NCI-H2081 (cell line): ENCODE measurements at regions not wholly inside any gene's neighbourhood (a gene's known extent, or its start where the extent isn't known, plus 50 kb on each side); places are given as distances from the start of the nearest gene placed in this dataset.

Experiments used
- DNase-seq, 2 experiments: peaks; one replicate each; lab custom pipeline; 2025; lab: John Stamatoyannopoulos, UW

DNA sequence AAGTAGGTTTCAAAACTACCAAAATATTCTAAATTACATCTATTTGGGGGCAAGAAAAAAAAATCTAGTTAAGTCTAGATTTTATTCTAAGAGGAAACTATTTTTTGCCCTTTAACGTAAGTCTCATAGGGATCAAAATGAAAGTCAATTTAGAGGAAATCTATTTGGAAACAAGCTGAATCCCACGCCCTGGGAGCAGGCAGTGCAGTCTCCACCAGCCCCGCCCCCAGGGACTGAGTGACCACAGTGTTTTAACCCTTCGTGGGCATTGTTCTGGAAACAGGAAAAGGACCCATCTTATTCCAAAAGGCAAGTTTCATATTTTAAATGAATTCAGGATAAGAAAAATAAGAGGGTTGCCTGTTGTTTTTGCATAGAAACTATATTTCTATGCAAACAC is 209.7 kb downstream of the SPRY2 start:
- no peak for DNase-seq

DNA sequence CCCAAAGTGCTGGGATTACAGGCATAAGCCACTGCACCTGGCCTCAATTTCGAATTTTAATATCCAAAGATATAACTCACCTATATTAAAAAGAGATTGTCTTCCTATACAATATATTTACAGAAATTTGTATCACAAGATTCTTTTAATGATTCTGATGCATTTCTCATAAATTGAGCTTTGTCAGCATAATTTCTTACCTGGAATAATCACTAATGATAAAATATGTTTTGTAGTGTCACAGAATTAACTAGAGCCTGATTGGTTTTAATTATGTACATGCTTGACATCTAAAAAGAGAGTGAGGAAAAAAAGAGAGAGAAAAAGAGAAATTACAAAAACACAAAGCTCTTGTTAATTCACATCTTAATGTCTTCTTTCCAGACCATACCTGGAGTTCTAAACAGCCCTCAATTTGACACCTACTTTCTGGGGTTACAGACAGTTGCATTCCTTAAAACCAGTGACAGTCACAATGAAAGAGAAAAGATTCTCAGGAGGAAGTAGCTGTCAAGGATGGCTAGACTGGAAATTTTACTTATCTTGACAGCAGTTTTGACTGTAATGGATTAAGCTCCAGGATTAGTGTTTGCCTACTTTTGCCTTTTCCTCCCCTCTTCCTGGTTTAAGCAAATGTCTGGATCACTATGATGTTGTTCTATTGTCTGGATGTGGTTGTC is 214.4 kb downstream of the SPRY2 start:
- DNase-seq: no peak

DNA sequence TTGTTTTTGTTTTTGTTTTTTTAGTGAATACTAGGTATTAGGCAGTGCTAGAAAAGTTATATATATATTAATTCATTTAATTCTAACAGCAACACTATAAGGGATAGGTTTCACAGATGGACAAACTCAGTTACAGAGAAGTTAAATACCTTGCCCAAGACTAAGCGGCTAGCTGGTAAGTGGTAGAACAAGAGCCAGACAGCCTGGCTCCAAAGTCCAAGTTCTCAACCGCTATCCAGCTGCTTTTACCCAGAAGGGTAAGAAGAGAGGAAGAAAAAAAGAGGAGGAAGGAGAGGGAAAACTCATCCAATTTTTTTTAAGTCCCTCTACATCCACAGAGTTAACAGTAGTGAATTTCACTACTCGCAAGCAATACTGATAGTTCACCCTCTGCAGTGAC is 217.0 kb downstream of the SPRY2 start:
- no peak for DNase-seq

DNA sequence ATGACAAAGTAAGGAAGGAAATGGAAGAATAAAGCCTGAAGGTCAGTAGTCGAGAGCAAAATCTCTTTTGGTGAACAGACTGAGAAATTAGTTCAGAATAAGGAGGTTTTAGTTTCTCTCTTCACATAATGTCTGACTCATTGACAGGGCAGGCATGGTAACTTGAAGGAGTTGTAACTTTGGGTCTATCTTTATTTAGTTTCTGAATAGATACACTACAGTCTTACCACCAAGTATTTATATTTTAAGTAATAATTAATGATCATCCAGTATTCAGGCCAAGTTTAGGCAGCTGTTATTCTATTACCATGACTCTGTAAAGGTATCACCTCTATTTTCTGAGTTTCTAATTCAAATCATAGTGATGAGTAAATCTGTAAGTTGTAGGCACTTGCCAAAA is 219.9 kb downstream of the SPRY2 start:
- no peak for DNase-seq

DNA sequence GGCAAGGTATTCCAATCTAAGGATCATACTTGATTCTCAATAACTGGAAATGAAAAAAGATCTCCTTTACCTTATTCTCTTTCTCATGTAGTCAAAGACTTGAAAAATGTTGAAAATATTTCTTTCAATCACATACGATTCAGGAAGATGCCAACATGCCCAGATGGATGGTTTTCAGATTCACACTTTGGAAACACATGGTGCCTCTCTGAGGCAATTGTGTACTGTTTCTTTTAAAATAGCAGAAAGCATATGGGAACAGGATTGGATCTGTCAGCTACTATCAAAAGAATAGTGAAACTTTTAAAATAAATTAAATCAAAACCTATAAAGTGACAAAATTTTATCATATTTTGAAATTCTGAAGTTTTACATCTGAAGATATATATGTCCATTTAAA is 222.4 kb downstream of the SPRY2 start:
- no peak for DNase-seq

DNA sequence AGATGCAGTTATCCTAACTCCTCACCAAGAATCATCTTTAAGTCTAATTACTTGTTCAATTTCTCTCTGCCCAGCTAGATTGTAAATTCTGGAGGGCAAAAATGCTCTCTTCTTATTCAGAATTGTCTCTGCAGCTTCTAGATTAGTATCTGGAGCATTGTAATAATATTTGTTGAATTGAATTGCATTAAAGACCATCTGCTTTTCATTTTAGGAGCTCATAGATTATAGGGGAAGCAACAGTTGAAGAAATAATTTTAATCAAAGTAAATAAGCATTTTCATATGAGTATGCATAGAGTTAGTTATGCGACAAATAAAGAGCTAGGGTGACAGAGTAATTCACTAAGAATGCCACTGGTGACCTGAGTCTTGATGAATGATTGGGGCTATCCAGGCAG is 222.8 kb downstream of the SPRY2 start:
- no peak for DNase-seq

DNA sequence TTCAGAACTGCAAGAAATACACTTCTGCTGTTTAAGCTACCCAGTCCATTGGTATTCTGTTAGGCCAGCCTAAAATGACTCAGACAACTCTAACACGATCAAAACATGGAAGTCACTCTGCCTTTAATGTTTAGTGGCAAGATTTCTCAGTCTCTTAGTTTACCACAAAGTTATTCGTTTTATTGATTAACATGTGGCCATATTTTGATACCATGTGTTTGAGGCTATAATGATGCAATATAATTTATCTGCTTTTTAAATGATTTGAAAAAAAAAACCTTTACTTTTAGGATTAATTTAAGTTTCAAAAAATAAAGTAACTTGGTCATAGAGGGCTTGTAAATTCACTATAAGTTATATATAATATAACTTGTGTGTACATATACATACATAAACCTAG is 223.4 kb downstream of the SPRY2 start:
- DNase-seq: no peak

DNA sequence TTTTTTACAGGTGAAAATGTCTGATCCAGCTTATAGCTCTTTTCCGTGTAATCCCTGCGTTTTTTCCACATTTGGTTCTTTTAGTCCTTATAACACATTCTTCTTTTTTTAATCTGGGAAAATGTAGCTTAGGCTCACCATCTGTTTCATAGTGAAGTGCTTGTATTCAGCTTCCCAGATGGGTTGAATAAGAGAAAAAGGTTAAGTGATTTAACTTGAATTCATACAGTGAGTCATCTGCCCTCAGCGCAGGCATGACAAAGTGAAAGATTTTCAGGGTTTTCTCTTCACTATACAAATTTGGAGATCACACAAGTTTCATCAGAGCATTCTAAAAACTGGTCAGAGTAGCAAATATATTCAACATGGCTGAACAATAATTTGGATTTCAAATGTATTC is 224.8 kb downstream of the SPRY2 start:
- no peak for DNase-seq

DNA sequence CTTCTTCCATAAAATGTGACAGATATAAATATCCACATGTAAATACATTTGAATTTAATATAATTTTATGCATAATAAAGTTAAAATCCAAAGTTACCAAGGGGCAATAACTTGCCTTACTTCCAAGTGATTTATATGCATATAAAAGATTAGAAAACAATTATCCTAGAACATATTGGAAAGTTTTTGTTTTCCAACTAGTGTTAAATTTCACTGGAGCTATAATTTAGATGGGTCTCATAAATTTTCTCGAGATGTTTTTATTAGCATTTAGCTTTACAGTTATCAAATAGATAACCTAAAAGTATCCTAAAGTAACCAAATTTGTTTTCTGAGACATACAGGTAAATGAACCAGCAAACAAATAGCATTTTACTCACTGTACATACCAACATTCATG is 225.3 kb downstream of the SPRY2 start:
- no peak for DNase-seq

DNA sequence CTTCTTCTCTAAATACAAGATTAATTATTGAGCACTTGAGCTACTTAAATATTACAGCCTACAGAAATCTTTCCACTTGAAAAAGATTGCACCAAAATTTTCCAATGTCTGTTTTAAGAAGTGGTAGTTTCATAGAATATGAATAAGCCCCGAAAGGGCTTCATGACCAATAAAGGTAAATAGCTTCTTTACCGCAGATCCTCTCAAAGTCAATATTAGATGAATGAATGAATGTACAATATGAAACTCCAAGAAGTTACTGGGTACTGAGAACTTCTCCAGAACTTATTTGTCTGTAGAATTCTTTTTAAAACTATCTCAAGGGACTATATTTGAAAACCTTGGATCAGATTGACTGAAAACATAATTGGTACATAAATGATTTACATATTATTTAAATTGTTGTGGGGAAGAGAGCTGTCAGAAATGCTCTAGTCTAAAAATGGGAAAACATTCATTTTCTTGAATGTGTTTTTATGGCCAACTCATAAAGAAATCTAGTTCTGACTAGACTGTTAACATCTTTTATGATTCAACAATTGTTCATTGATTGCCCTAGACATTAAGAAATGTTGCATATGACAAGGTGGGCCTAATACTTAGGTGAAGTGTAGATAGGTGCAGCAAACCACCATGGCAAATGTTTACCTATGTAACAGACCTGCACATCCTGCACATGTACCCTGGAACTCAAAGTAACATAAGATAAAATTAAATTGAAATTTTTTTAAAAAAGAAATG is 227.0 kb downstream of the SPRY2 start:
- no peak for DNase-seq

DNA sequence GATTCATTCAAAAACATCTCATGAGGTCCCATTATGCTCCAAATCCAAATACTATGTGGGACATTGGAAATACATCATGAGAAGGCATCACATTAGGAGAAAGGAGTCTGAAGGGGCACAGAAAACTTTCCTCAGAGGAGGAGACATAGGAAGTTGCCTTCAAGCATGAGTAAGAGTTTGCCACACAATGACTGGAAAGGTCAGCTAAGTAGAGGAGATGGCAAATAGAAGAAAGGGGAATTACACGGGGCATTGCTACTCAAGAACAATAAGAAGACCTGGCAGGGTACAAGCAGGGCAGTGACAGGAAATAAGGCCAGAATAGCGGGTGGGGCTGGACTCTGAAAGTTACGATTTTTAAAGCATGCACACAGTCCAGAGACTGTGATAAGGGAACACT is 231.6 kb downstream of the SPRY2 start:
- no peak for DNase-seq

DNA sequence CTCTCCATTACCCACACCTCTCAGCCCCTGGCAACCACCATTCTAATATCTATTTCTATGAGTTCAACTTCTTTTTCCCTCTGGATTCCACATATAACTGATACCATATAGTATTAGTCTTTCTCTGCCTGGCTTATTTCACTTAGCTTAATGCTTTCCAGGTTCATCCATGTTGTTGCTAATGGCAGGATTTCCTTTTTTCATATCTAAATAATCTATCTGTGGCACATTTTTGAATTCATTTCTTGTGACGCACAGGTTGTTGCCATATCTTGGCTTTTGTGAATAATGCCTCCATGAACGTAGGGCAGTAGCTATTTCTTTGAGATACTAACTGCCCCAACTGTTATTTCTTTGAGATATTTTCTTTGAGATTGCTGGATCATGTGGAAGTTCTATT is 235.6 kb downstream of the SPRY2 start:
- no peak for DNase-seq

DNA sequence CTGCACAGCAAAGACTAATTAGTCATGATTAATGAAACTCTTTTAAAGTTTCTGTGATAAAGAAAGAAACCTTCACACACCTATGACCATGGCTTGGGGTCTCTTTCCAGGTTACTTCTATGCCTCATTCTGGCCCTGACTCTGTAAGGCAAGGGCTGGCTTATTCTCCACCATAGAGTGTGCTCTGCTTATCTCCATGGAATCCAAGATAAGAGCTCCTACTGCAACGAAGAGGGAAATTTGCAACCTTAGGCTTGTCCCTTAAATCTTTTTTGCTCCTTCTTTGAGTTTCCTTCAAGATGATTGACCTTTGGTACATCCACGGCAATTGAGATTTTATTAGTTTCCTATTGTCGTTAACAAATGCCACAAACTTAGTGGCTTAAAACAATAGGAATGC is 239.9 kb downstream of the SPRY2 start:
- no peak for DNase-seq

DNA sequence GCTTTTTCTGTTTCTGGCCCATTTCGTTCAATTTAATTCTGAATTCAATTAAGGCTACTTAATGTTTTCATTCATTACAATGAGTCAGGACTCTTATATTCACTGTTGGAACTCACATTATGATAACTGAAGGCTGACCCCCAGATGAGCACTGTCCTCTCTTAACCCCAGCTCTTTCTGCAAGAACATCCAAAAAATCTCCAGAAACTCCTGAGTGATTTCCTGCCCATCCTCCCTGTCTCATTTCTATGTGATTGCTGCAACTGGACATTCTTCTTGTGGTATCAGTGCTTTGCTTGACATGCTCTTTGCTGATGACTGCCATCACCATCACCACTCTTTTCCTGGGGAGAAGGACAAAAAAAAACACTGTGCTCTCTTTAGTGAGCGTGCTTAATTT is 240.3 kb downstream of the SPRY2 start:
- DNase-seq: no peak

DNA sequence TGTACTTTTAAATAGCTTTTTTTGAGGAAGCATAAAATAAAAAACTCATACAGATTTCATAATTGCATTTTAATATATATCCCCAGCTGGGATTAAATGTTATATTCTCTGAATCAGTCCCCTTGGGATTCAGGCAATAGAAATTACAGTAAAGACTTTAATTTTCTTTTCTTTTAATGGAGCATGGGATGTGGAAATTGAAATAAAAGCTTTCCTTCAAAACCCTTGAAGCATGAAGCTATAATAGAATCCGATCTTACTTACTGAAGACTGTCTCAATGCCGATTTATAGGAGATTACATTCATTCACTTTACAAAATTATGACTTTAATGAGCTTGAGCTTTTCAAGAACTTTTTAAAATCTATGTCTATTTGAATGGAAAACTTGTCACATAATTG is 243.4 kb downstream of the SPRY2 start:
- no peak for DNase-seq

DNA sequence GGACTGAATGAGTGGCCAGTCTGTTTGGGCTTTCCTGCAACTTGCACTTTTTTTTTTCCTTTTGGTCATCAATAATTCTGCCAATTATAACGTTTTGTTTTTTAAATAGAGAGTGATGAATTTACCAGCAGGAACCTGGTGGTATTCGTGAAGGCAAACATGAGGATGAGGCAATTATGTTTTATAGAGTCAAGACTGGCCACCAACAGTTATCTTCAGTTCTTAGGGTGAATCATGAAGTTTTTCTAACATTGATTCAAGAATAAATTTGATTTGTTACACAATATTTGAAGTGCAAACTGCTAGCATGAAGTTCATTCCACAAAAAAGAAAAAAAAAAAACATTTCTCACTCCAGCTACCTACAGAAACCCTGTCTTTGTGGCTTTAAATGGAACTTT is 244.5 kb downstream of the SPRY2 start:
- no peak for DNase-seq

DNA sequence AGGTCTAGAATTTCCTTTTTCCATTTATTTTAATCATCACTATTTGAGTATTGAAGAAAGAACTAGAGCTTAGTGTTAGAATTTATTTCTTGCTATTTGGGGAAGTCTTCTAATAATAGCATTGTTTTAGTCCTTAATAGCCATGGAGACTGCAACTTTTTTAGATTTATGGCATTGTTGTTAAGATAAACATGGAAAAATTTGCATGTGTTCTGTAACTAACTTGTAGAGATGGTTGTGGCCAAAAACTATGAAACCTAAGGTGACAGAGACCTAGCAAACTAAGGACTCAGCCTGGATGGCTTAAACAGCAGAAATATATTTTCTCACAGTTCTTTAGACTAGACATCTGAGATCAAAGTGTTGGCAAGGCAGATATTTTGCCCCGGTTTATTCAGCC is 246.4 kb downstream of the SPRY2 start:
- DNase-seq: no peak

DNA sequence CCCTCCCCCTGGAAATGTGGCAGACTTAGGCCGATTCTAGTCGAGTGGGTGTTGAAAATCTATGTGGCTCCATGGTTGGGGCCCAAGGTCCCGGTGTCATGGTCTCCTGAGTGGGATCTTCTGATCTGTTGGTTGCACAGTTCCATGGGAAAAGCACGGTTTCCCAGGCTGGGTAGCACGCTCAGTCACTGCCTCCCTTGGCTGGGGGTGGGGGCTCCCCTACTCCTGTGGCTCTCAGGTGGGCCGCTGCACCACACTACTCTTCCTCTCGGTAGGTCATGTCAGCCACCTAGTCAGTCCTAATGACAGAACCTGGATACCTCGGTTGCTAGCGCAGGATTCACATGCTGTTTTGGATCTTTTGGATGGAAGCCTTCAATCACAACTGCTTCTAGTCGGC is 247.0 kb downstream of the SPRY2 start:
- no peak for DNase-seq

DNA sequence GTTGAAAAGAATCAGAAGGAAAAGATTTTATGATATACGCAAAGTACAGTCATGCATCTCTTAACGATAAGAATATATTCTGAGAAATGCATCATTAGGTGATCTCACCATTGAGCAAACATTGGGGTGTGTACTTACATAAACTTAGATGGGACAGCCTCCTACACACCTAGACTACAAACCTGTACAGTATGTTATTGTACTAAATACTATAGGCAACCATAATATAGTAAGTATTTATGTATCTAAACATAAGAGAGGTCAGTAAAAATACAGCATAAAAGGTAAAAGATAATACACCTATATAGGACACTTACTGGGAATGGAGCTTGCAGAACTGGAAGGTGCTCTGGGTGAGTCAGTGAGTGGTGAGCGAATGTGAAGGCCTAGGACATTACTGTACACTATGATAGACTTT is 254.6 kb downstream of the SPRY2 start:
- DNase-seq: no peak

DNA sequence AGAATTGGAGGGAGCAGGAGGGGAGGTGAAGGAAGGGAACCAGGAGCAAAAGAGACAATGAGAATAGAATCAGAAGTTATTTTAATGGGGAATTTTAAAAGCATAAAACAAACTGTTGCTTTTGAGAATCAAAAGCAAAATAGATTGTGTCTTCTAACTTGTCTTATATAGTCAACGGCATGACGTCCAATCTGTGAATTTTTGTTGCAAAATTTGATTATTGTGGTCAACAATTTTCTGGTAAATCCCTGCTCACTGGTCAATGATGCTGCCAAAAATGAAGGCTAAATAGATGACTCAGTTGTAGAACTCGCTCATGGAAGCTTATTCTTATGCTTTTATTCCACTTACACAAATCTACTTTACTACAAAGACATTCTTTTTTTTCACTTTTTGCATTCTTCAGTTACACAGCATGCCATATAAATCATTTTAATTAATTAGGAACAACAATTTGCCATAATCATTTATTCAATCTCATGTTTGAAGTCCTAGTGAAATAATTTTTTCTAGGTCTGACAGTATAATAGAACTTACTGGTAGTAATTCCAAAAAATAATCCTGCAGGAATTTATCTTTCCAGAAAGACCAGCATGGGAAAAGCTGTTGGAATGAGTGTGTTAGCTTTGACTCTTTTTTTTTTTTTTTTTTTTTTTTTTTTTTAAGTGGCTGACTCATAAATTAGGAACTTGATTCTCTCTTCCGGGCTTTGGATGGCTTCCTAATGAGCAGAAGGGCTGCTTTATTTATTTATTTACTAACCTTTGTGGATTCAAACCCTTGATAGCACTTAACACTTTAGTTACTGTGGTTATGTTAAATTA is 256.9 kb downstream of the SPRY2 start:
- peak in 1 of 2 experiments; percentile 21 for DNase-seq

DNA sequence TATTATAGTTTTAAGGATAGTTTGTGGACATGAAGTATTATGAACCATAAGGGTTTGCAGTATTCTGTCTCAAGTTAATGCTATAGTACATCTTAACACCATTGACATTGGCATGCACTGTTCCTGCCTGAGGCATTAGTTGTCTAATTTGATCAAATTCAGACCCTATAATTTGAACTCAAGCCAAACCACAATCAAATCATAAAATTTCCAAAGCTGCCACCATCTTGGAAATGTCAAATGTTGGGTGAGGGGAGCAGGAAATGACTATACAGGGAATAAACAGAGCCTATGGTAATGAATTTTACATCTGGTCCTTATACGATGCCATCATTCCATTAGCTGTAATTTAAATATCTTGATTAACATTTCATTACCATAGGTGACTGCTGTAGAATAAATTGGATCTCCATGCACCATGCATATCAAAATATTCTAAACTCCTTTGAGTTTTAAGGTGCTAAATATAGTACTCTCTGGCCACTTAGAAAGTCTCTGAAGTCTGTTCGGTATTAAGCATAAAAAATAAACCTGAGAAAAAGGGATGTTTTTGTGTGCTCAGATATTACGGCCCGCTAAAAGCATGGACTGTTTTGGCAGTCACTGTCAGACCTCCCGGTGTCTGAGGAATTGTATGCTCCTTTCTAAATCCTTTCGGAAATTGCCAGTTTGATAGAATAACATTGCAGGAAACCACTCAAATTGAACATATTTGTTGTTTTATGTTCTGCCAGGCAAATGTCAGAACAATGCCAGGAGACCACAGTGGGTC is 257.7 kb downstream of the SPRY2 start:
- peak; percentile 24 to 26 for DNase-seq

DNA sequence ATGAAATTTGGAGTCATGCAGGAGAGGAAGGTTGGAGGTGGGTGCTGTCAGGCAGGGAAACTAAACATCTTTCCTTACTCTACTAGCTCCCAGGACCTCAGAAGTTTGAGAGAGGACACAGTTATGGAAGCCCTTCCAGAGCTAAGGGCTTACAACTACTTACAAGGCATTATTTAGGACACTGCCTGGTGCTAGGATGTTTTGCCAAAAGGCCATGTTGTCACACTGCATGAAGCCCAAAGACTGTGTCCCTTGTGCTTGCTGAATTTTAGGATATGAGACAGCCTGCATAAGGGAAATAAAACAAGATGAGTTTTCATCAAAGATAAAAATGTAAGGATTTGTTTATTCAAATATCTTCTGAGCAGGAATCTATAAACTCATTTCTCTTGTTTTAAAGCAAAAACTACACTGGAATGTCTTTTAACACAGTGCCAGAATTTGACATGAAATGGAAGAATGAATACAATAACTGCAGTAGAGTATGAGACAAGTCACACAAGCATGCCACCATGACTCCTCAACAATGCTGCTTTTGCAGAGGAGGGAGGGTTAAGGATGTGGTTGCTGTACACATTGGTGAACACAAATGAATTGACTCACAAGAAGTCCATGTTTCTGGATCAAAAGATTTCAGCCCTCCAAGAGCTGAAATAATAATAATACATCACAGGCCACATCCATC is 258.4 kb downstream of the SPRY2 start:
- no peak for DNase-seq
